ENCODE measurements at regions not wholly inside any gene's neighbourhood (a gene's known extent, or its start where the extent isn't known, plus 50 kb on each side); places are given as distances from the start of the nearest gene placed in this dataset.

DNA sequence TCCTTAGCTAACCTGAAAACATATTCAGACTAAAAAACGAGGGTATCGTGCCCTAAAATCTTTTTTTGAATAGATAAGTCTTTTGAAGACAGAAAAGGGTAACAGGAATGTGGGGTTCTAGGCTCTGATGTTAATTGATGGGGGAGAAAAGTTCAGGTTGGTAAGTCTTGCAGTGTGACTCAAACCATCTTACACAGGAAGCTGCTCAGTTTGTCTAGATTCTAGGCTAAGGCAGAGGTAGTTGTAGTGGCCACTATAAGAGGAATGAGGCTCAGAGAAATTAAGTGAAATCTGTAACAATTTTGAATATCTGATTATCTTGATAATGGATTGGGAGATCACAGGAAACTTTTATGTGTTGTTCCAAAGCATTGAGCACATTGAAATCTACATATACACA is 267.9 kb downstream of the PDCD6IP start:
- TF ChIP-seq, protein P1, sequence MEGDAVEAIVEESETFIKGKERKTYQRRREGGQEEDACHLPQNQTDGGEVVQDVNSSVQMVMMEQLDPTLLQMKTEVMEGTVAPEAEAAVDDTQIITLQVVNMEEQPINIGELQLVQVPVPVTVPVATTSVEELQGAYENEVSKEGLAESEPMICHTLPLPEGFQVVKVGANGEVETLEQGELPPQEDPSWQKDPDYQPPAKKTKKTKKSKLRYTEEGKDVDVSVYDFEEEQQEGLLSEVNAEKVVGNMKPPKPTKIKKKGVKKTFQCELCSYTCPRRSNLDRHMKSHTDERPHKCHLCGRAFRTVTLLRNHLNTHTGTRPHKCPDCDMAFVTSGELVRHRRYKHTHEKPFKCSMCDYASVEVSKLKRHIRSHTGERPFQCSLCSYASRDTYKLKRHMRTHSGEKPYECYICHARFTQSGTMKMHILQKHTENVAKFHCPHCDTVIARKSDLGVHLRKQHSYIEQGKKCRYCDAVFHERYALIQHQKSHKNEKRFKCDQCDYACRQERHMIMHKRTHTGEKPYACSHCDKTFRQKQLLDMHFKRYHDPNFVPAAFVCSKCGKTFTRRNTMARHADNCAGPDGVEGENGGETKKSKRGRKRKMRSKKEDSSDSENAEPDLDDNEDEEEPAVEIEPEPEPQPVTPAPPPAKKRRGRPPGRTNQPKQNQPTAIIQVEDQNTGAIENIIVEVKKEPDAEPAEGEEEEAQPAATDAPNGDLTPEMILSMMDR (conservative IDR thresholded peaks at IDR 0.05): no peak
- TF ChIP-seq EZH2 (IDR thresholded peaks at IDR 0.05; ENCODE audit: low read depth): no peak
